HG03342 (cell line): ENCODE measurements at regions not wholly inside any gene's neighbourhood (a gene's known extent, or its start where the extent isn't known, plus 50 kb on each side); places are given as distances from the start of the nearest gene placed in this dataset.

ENCODE experiments used
- ATAC-seq: cut with Tn5 transposase; IDR thresholded peaks from one replicate; pipeline ENCODE4 v1.9.1; 2021; ENCODE audit warnings: mild to moderate bottlenecking, moderate library complexity; ENCODE audit not compliant: unreplicated experiment

DNA sequence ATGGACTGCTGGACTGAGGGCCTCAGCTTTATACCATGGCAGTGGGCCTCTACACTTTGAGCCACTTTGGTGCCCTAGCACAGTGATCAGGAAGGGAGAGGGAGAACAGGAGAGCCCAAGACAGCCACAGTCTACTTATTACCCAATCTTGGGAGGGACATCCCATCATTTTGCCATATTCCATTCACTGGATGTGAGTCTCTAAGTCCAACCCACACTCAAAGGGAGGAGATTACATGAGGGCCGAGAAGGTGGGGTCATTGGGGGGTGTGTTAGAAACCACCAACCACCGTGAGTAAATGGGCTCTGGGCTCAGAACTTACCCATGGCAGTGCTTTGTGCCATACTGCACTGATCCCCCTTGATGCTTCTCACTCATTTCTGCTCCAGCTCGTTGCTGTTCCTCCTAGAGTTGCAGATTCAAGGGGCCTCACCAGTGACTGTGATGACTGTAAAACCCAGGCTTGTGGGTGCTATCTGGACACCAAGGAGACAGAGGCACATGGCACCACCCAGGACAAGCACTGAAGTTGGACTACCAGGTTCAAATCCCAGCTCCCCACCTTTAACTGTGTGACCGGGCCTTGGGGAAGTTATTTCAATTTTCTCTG, 97.6 kb upstream of the RAB6C start:
- ATAC-seq: no peak

DNA sequence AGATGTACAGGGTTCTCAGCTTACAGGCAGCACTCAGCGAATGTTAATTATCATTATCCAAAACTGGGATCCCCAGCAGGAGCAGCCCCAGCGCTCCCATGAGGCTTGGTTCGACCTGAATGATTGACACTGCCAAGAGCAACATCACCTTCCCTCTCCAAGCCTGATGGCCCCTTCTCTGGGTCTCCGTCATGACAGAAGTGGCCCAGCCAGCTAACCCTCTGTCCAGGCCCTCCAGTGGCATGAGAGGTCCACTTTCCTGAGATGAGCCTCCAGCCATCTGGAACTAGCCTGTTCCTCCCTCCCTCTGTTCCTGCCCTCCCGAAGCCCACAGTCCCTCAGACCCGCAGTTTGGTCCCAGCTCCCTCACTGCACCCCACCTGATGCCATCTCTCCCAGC, 97.0 kb upstream of the RAB6C start:
- no peak for ATAC-seq

GRCh38 chr2:129883121-129883520, 96.3 kb upstream of the RAB6C start:
- no peak for ATAC-seq

DNA sequence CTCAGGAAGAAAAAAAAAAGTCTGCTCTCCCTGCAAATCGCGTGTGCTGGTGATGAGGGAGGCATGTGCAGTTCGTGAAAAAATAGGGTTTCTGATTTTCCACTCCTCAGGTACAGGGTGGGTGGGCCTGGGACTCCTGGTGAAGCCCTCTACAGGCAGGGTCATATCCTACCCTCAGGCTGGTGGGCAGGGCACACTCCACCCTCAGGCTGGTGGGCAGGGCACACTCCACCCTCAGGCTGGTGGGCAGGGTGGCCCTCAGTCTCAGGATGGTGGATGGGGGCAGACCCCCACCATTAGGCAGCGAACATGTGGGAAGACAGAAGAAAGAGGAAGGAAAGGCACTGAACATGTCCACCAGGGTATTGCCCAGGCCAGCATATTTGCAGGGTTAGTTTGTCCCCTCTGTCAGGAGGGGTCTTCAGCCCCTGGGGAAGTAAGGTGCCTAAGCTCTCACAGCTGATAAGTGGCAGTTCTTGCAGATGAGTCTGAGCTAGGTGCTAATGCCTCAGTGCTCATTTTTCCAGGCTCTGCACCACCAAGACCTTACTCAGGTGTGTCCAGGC, 95.2 kb upstream of the RAB6C start:
- ATAC-seq: no peak

DNA sequence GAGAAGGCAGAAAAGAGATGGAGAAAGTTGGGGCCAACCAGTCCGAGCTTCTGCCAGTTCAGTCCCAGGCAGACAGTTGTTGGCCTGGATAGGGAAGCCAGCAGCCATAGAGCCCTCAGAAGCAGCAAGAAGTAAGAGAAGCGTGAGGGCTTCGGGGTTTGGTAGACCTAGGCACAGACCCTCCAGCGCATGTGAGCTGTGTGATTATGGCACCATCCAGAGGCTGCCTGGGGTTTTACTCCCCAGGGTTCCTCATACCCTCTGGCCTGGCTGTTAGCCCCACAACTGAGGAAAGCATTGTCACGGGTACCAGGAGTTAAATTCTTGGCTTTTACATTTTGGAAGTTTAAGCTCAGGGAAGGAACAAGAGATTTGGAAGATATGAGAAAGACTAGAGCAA, 93.7 kb upstream of the RAB6C start:
- ATAC-seq: no peak

DNA sequence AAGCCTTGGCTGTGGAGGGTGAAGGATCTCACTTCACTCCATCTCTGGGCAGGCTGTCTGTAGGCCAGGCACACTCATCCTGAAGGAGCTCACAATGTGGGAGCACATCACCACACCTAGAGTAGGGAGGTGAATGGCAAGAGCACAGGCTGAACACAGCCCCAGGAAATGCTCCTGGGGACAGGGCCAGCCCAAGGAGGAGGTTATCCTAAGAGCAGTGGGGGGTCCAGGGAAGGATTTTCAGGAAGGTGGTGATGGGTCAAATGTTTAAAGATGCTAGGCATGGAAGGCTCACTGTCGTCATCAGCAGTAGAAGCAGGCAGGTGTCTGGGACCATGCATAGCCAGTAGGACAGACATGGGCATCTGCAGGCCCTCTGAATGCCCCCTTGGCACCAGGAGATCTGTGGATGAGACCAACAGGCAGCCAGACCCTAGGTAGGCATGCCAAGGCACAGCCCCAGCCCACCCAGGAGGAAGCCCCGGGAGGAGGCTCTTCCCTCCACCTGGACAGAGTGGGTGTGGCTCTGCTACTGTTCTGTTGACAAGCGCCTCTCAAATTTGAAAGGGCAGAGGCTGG, 91.7 kb upstream of the RAB6C start:
- no peak for ATAC-seq

DNA sequence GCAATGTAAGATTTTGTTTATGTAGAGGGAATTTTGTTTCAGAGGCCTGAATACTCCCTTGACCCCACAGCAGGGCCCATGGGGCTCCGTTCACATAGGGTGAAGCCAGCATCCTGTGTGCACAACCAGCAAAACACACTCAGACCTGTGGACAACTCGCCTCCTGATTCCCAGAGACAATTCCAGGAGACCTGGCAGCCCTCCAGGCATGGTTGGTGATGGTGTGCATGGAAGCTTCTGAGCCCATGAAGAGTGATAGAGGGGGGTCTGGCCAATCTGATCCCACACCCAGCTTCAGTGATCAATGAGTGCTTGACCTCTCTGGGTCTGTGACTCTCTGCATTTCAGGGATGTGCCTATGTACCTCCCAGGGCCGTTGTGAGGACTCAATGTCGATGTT, 91.0 kb upstream of the RAB6C start:
- ATAC-seq: no peak

- no peak for ATAC-seq
These were observed 90.6 kb upstream of the RAB6C start for GRCh38 chr2:129888896-129889295.

DNA sequence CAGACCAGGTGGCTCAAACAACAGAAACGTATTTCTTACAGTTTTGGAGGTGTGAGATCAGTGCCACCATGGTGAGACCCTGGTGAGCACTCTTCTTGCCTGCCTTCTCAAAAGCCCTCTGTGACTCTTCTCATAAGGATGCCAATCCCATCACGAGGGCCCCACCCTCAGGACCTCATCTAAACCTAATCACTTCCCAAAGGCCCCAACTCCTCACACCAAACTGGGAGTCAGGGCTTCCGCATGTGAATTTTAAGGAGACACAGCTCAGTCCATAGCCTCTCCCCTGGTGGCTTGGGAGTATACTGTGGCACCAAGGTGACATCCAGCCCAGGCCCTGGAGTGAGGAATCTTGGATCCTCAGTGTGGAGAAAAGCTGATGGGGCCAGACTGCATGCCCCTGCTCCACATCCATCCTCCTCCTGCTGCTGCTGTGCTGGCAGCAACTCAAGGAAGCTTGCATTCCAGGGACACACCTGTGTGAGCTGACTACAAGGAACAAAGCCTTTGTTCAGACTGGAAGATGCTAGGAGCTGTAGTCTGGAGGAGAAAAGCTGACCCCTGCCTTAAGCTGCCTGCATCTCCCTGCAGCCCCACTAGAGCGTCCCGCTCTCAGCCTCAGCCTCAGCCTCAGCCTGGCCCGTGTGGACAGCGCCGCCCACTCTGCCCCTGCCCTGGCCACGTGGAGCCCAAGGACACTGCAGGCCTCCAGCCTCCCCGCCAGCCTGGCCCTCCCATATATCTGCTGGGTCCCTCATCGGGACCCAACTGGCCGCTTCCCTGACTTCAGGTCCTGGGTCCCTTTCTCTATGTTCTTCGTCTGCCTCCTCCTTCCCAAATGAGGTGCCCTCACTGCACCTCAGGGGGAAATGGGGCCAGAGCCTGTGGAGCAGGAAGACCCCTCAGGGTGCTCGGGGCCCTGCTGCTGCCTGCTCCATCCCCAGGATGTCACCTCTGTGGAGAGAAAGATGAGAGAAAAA, 87.8 kb upstream of the RAB6C start:
- no peak for ATAC-seq

DNA sequence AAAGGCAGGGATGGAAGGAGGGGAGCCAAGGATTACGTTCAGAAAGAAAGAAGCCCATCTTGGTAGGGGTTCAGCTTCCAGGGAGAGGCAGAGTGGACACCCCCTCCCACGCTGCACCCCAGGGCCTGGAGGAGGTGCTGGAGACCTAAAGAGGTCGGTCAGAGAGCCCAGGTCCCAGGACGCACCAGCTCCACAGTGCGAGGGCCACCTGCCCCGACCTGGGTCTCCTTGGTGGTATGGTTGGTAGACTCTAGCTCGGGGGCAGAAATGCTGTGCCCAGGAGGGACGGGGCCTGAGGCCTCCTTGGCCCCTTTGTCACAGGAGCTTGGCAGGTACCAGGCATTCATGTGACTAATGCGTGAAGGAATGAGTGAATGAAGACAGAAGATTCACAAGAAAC, 87.1 kb upstream of the RAB6C start:
- ATAC-seq: no peak

GRCh38 chr2:129892773-129893172, 86.7 kb upstream of the RAB6C start:
- no peak for ATAC-seq

DNA sequence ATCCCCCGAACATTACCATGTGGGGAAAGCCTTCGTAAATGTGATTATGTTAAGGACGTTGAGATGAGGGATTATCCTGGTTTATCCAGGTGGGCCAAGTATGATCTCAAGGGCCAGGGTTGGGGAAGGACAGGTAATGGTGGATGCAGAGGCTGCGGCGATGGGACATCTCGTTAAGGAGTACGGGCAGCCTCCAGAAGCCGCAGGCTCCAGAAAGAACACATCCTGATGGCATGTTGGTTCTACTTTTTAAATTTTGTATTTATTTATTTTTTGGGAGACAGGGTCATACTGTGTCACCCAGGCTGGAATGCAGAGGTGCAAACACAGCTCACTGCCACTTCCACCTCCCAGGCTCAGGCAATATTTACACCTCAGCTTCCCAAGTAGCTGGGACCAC, 86.2 kb upstream of the RAB6C start:
- no peak for ATAC-seq

DNA sequence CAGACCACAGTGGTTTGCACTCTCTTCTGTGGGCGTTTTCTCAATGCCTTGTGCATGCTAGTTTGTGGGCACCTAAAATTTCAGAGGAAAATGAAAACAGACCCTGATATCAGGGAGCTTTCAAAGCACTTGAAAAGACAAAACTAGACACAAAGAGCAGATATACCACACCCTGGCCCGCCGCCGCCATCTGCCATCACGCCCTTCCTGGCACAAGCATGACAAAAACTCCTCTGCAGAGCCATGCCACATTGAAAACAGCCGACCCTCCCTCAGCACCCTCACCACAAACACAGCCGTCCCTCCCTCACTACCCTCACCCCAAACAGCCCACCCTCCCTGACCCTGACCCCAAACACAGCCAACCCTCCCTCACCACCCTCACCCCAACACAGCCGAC, 84.8 kb upstream of the RAB6C start:
- no peak for ATAC-seq

- no peak for ATAC-seq
These were observed 84.4 kb upstream of the RAB6C start for GRCh38 chr2:129895061-129895460.

DNA sequence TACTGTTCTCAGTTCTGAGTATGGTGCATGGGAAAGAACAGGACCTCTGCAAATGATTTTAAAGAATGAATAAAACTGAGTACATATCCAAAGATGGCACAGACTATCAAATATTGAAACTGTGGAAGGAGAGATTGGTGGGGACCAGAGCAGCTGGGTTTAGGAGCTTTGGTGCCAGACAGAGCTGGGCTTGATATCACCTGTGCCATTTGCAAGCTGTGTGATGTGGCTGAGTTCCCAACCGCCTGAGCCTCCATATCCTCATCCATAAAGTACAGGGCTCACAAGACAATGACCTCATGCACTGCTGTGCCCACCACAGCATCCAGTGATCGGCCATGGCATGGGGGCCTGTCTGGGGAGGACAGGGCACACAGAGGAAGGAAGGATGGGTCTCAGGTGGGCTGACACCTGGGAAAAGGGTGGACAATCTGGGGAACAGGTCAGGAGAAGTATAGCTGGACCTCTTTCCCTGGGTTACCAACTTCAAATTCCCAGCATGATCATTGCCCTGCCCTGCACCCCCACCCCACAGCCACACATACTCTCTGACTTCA, 83.9 kb upstream of the RAB6C start:
- no peak for ATAC-seq

DNA sequence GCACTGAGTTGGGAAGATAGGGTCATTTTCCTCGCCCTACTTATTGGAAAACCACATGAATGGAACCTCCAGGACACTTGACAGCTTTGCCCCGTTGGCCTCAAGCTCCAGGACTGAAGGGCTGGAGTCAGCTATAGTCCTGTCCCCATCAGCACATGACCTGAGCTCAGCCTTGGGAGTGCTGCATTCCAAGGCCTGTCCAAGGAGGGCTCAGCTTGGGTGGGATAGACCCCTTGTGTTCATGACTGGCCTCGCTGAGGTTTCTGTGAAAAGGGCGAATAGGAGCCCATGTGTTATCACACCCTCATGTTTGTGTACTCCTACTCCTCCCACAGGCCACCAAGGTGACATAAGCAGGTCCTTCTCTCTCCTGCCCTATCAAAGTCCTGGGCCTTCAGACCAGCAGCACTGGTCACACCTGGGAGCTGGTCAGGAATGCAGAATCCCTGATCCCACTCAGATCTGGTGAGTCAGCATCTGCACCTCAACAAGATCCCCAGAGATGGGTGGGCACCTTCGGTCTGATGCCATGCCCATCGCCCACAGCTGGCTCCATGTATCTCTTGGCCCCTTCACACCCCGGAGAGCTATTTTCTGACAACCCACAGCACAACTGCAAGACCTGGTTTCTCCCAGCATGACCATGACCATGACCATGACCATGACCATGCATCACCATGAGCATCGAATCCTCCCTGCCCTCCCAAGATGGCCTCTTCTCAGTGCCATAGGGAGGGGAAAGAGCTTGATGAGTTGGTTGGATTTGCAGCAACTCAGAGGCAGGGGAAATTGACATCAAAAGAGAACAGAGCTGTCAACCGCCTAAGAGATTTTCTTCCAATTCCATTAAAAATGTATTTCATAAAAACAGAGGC, 83.0 kb upstream of the RAB6C start:
- ATAC-seq: no peak

DNA sequence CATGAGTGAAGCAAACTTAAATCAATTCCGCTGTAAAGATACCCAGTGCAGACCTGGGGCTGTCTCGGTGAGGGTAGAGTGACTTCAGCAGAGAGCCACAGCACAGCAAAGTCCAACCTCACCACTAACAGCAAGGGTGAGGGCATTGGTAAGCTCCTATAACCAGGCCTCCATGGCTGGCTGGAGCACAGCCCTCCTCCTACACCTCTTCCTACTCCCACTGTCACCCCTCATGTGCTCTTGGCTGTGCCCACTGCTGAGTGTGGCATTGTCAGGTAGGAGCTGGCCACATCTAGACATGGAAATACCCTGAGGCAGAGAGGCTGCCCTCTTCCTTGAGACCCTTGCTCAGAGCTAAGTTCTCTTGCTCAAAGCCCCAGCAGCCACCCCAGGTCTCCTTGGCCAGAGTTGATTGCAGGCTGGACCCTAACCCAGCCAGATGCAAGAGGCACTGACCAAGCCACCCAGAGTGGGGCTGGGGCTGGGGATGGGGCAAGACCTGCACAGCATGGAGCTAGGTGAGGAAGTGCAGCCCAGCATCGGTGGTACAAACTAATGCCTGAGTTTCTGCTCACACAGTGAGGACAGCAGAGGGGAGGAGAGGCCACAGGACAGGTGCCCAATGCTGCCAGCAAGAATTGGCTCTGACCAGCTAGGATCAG, 77.6 kb upstream of the RAB6C start:
- ATAC-seq: no peak

- no peak for ATAC-seq
These were observed 76.5 kb upstream of the RAB6C start for GRCh38 chr2:129902731-129903585.
